RWPE1 (cell line): ENCODE measurements at regions not wholly inside any gene's neighbourhood (a gene's known extent, or its start where the extent isn't known, plus 50 kb on each side); places are given as distances from the start of the nearest gene placed in this dataset.

Source experiments
- CTCF ChIA-PET: fragments of 350-600 bp; sonication (Branson Sonifier 250); formaldehyde crosslinking; extraction: SDS; loops from one replicate; lab custom pipeline; 2021; lab: Yijun Ruan, JAX
- POLR2A ChIA-PET: fragments of 400-600 bp; formaldehyde crosslinking; extraction: SDS; loops from one replicate; lab custom pipeline; 2020; ENCODE audit warnings: antibody characterized with exemption; ENCODE audit not compliant: low non-redundant PET; lab: Yijun Ruan, JAX
- DNase-seq: peaks from one replicate; pipeline ENCODE4 v3.0.0; 2012; ENCODE audit warnings: low spot score
- H3K27ac ChIP-seq: fragments of 450-650 bp; 2 replicates; pipeline ENCODE4 v1.5.1; 2017
- TF ChIP-seq, protein P1 (sequence below): fragments of 450-650 bp; conservative IDR thresholded peaks from 2 replicates; pipeline ENCODE4 v1.5.1; 2017; ENCODE audit warnings: low read depth, mild to moderate bottlenecking

DNA sequence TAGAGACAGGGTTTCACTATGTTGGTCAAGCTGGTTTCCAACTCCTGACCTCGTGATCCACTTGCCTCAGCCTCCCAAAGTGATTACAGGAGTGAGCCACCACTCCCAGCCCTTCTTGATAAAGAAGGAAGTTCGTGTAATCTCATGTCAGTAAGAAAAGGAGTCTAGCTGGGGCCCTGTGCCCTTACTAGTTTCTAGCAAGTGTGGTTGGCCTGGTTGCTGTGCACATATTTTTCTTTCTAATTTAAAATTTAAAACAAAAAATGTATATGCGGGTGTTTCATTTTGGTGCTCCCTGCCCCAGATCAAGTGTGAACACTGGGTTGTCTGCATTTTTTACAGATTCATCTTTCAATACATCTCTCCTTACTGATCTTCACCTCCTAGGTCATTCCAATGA, 770.8 kb upstream of the TENM4 start:
- POLR2A ChIA-PET = no interaction called here
- TF ChIP-seq, protein P1, sequence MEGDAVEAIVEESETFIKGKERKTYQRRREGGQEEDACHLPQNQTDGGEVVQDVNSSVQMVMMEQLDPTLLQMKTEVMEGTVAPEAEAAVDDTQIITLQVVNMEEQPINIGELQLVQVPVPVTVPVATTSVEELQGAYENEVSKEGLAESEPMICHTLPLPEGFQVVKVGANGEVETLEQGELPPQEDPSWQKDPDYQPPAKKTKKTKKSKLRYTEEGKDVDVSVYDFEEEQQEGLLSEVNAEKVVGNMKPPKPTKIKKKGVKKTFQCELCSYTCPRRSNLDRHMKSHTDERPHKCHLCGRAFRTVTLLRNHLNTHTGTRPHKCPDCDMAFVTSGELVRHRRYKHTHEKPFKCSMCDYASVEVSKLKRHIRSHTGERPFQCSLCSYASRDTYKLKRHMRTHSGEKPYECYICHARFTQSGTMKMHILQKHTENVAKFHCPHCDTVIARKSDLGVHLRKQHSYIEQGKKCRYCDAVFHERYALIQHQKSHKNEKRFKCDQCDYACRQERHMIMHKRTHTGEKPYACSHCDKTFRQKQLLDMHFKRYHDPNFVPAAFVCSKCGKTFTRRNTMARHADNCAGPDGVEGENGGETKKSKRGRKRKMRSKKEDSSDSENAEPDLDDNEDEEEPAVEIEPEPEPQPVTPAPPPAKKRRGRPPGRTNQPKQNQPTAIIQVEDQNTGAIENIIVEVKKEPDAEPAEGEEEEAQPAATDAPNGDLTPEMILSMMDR = no peak
- DNase-seq = no peak
- CTCF ChIA-PET = no interaction called here
- no peak overlapping the region for H3K27ac ChIP-seq

DNA sequence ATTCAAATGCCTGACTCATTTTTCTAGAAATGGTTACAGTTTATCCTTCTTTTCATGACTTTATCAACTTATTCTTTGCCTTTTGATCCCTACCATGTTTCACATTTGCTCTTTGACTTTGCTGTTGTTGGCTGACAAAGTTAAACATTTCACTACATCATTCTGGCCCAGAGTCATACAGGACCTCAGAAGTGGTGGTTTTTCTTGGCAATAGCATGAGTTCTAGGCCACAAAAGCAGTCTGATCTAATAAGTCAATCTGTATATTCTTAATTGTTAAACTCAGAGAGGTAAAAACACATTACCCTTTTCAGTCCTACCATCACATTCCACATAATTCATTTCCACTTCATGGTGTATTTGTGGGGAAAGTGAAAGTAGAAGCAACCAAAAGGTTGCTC, 763.2 kb upstream of the TENM4 start:
- POLR2A ChIA-PET = no interaction called here
- H3K27ac ChIP-seq = no peak overlapping the region
- CTCF ChIA-PET = interaction anchor here (0.8 kb wide), 1 partner anchor 10 kb away, joined by 3 read pairs; no protein-coding TSS in a partner anchor
- TF ChIP-seq, protein P1 = no peak
- DNase-seq = no peak

GRCh38 chr11:80196932-80197554, 756.2 kb upstream of the TENM4 start:
- ChIA-PET CTCF (no interaction called here), POLR2A (no interaction called here)
- no peak overlapping the region for H3K27ac ChIP-seq

DNA sequence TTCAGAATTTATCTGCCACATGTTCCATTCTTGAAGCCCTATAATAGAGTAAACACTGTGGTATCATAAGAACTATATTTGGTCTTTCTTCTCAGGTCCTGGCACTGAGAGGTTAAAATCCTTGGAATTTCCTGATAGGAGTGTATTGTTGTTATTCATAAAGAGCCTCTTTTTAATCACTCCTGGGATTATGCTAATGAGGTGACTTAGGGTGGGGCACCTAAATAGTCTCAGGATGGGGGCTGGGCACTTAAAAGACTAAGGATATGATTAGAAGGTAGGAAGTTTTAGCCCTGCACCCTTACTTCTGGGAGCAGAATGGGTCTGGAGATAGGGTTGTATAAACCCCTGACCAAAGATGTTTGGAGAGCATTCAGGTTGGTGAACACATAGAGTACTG, 755.2 kb upstream of the TENM4 start:
- CTCF ChIA-PET = no interaction called here
- POLR2A ChIA-PET = no interaction called here
- no peak overlapping the region for H3K27ac ChIP-seq
- DNase-seq = no peak
- TF ChIP-seq, protein P1 = no peak

More at GRCh38 chr11:80196932-80197554, 756.2 kb upstream of the TENM4 start:
- DNase-seq = no peak
- TF ChIP-seq, protein P1 = no peak

DNA sequence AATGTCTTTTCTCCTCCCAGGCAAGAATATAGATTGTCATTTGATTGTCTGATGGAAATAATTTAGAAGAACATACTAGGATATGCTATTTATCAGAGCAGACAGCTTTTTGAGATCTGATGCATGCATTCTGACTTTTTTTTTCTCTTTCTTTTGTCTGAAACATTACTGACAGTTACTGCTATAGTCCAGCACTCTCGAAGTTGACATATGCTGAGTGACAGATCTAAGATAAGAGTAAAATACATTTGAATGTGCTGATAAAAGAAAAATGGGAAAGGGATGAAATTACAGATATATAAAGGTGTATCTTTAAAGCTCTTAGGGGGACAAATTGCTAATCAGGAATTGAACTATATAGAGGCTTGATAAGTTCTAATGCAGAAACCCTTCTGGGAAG, 753.8 kb upstream of the TENM4 start:
- TF ChIP-seq, protein P1 = no peak
- POLR2A ChIA-PET = no interaction called here

GRCh38 chr11:80194016-80194415, 753.2 kb upstream of the TENM4 start:
- no peak for DNase-seq
- TF ChIP-seq, protein P1 = no peak
- ChIA-PET POLR2A (no interaction called here), CTCF (interaction anchor here (0.6 to 1.1 kb wide), 2 partner anchors 15 to 18 kb away, joined by 3 read pairs; no protein-coding TSS in a partner anchor)
- H3K27ac ChIP-seq = no peak overlapping the region

More for the DNA sequence above, 753.8 kb upstream of the TENM4 start:
- CTCF ChIA-PET = interaction anchor here (1.1 kb wide), 1 partner anchor 18 kb away, joined by 3 read pairs; no protein-coding TSS in a partner anchor
- DNase-seq = no peak
- H3K27ac ChIP-seq = no peak overlapping the region
